ENCODE measurements at regions not wholly inside any gene's neighbourhood (a gene's known extent, or its start where the extent isn't known, plus 50 kb on each side); places are given as distances from the start of the nearest gene placed in this dataset.

- WGBS (ENCODE audit: missing lambda C conversion rate): 66% methylated on average over 2 of the region's 2 CpGs
- Histone ChIP-seq H3K27ac (no peak overlapping the region), H3K4me1 (no peaks in the 10 kb centered on the region), H3K9me3 (0 out of 3 replicates have a peak, but pooled peaks cover 1% of the 10 kb centered on the region), H3K4me3 (no peak overlapping the region), H3K4me2 (no peak overlapping the region)
- ChIA-PET POLR2A (no interaction called here), CTCF (interaction anchor here (1.3 kb wide), 1 partner anchor 52 kb away, joined by 3 read pairs; no protein-coding TSS in a partner anchor)
- ATAC-seq (no peak), DNase-seq (ENCODE audit: low read depth in 1 of 2, low spot score in 1 of 2) (no peak), FAIRE-seq (no peak)
- TF ChIP-seq HMGXB4 (CRISPR knock-in tag; IDR thresholded peaks at IDR 0.05; ENCODE audit: borderline replicate concordance) (no peak), SREBF2 (IDR thresholded peaks at IDR 0.05) (no peak), HDAC2 (IDR thresholded peaks at IDR 0.05) (no peak), KDM5A (IDR thresholded peaks at IDR 0.05) (no peak), USF2 (IDR thresholded peaks at IDR 0.05) (no peak), RNF2 (IDR thresholded peaks at IDR 0.05; ENCODE audit: borderline replicate concordance, low read depth) (no peak), E2F6 (IDR thresholded peaks at IDR 0.05; ENCODE audit: borderline replicate concordance, low read depth) (no peak), ZC3H11A (IDR thresholded peaks at IDR 0.05) (no peak), NR3C1 (IDR thresholded peaks at IDR 0.05) (no peak), BCL3 (IDR thresholded peaks at IDR 0.05) (no peak), EP300 (IDR thresholded peaks at IDR 0.05) (no peak), FOSB (CRISPR knock-in tag; IDR thresholded peaks at IDR 0.05) (no peak)
These were observed 233.9 kb upstream of the RPS23 start for GRCh38 chr5:82512025-82512424.

- Histone ChIP-seq H3K4me3 (no peak overlapping the region), H3K27ac (no peak overlapping the region), H3K4me1 (no peaks in the 10 kb centered on the region), H3K4me2 (no peak overlapping the region), H3K9me3 (0 out of 3 replicates have a peak, but pooled peaks cover 3% of the 10 kb centered on the region)
- TF ChIP-seq RNF2 (IDR thresholded peaks at IDR 0.05; ENCODE audit: borderline replicate concordance, low read depth) (no peak), CBX2 (IDR thresholded peaks at IDR 0.05; ENCODE audit: borderline replicate concordance, low read depth) (no peak), KDM5A (IDR thresholded peaks at IDR 0.05) (no peak), CHD4 (IDR thresholded peaks at IDR 0.05; ENCODE audit: borderline replicate concordance) (no peak), RARB (CRISPR knock-in tag; IDR thresholded peaks at IDR 0.05) (no peak), ESRRA (IDR thresholded peaks at IDR 0.05; ENCODE audit: borderline replicate concordance, low read length) (no peak), ZNF302 (CRISPR knock-in tag; IDR thresholded peaks at IDR 0.05) (no peak), TFCP2L1 (CRISPR knock-in tag; IDR thresholded peaks at IDR 0.05) (no peak), CEBPB (IDR thresholded peaks at IDR 0.05) (no peak), HMGXB4 (CRISPR knock-in tag; IDR thresholded peaks at IDR 0.05; ENCODE audit: borderline replicate concordance) (no peak), KDM1A (IDR thresholded peaks at IDR 0.05; ENCODE audit: low read depth) (no peak), BCL3 (IDR thresholded peaks at IDR 0.05) (no peak), HDAC2 (IDR thresholded peaks at IDR 0.05) (no peak), CHD2 (IDR thresholded peaks at IDR 0.05; ENCODE audit: low read length, partially characterized antibody) (no peak), GATA3 (IDR thresholded peaks at IDR 0.05; ENCODE audit: borderline replicate concordance) (no peak), SREBF2 (IDR thresholded peaks at IDR 0.05) (no peak), ATOH8 (CRISPR knock-in tag; IDR thresholded peaks at IDR 0.05; ENCODE audit: low read depth) (no peak)
- no peak for ATAC-seq
- no peak for FAIRE-seq
- POLR2A ChIA-PET: no interaction called here
- no peak for DNase-seq (ENCODE audit: low read depth in 1 of 2, low spot score in 1 of 2)
- 22% methylated on average over 3 of the region's 3 CpGs for WGBS (ENCODE audit: missing lambda C conversion rate)
- CTCF ChIA-PET: no interaction called here
These were observed 233.0 kb upstream of the RPS23 start for GRCh38 chr5:82511134-82511533.
